Activated T-helper 1 cell treated with anti-CD3 and anti-CD28 coated beads, Interleukin-12 subunit alpha, Interleukin-12 subunit beta, Interleukin-2, Interleukin-4 antibody, amounts not matched to agents 30 ng/mL and 10 ng/mL and 1 ng/mL, durations not matched to agents 14 hours and 24 hours and 36 hours (primary cell): ENCODE measurements at regions not wholly inside any gene's neighbourhood (a gene's known extent, or its start where the extent isn't known, plus 50 kb on each side); places are given as distances from the start of the nearest gene placed in this dataset.

Experiments used
- DNase-seq: peaks from one replicate; pipeline ENCODE4 v3.0.0; 2021; ENCODE audit warnings: low spot score
- H3K27ac Mint-ChIP-seq: one replicate; pipeline ENCODE4 v1.8.0; 2021; ENCODE audit warnings: mild to moderate bottlenecking, mixed read lengths
- H3K27me3 Mint-ChIP-seq: one replicate; pipeline ENCODE4 v1.8.0; 2022; ENCODE audit warnings: mild to moderate bottlenecking, moderate library complexity, mixed read lengths; ENCODE audit not compliant: insufficient read depth
- H3K36me3 Mint-ChIP-seq: one replicate; pipeline ENCODE4 v1.8.0; 2021; ENCODE audit warnings: low read depth, mixed read lengths
- H3K4me1 Mint-ChIP-seq: one replicate; pipeline ENCODE4 v1.8.0; 2021; ENCODE audit warnings: low read depth, mixed read lengths
- H3K4me3 Mint-ChIP-seq: one replicate; pipeline ENCODE4 v1.8.0; 2021; ENCODE audit warnings: mild to moderate bottlenecking, moderate library complexity, mixed read lengths
- H3K9me3 Mint-ChIP-seq: one replicate; pipeline ENCODE4 v1.8.0; 2021; ENCODE audit warnings: mixed read lengths
- intact Hi-C: fragments of 100-400 bp; cut with micrococcal nuclease; formaldehyde crosslinking; loops from one replicate; pipeline ENCODE4 v1.15.1; 2024

- Mint-ChIP-seq H3K4me1 (peaks cover 40% of the 10 kb centered on the region), H3K36me3 (peaks cover 5% of the 10 kb centered on the region), H3K9me3 (peaks cover 4% of the 10 kb centered on the region), H3K27me3 (no peaks in the 10 kb centered on the region), H3K4me3 (no peak overlapping the region), H3K27ac (no peak overlapping the region)
- no peak for DNase-seq
- intact Hi-C loops = loop anchor here (2.0 to 5.0 kb wide), 5 partner anchors 174 to 509 kb away; no protein-coding TSS in a partner anchor
These were observed 521.8 kb downstream of the GATA3 start for GRCh38 chr10:8576281-8576680.

- Mint-ChIP-seq H3K4me1 (peaks cover 40% of the 10 kb centered on the region), H3K4me3 (no peak overlapping the region), H3K36me3 (peaks cover 5% of the 10 kb centered on the region), H3K27ac (no peak overlapping the region), H3K9me3 (peaks cover 4% of the 10 kb centered on the region), H3K27me3 (peaks cover 3% of the 10 kb centered on the region)
- no peak for DNase-seq
- intact Hi-C loops = loop anchor here (2.0 to 5.0 kb wide), 5 partner anchors 175 to 510 kb away; no protein-coding TSS in a partner anchor
These were observed 522.4 kb downstream of the GATA3 start for GRCh38 chr10:8576911-8577310.

GRCh38 chr10:8577686-8578085, 523.2 kb downstream of the GATA3 start:
- Mint-ChIP-seq H3K27me3 (peaks cover 3% of the 10 kb centered on the region), H3K27ac (peak overlapping the region; percentile 64), H3K36me3 (peaks cover 5% of the 10 kb centered on the region), H3K4me3 (peak overlapping the region; percentile 27), H3K9me3 (peaks cover 4% of the 10 kb centered on the region), H3K4me1 (peaks cover 40% of the 10 kb centered on the region)
- intact Hi-C loops = loop anchor here (1.0 to 5.0 kb wide), 6 partner anchors 161 to 510 kb away; no protein-coding TSS in a partner anchor
- DNase-seq = no peak

GRCh38 chr10:8581521-8582225, 527.2 kb downstream of the GATA3 start:
- H3K27ac Mint-ChIP-seq = no peak overlapping the region

GRCh38 chr10:8583096-8583495, 528.6 kb downstream of the GATA3 start:
- DNase-seq = no peak
- Mint-ChIP-seq H3K36me3 (no peaks in the 10 kb centered on the region), H3K27me3 (peaks cover 23% of the 10 kb centered on the region), H3K4me1 (peaks cover 11% of the 10 kb centered on the region), H3K4me3 (no peak overlapping the region), H3K9me3 (no peaks in the 10 kb centered on the region), H3K27ac (no peak overlapping the region)
- intact Hi-C loops = no loop called here

More at GRCh38 chr10:8581521-8582225, 527.2 kb downstream of the GATA3 start:
- DNase-seq = no peak
- H3K4me3 Mint-ChIP-seq = no peak overlapping the region
- H3K4me1 Mint-ChIP-seq = peaks cover 24% of the 10 kb centered on the region
- H3K36me3 Mint-ChIP-seq = no peaks in the 10 kb centered on the region
- no peaks in the 10 kb centered on the region for H3K9me3 Mint-ChIP-seq
- intact Hi-C loops = no loop called here
- peaks cover 15% of the 10 kb centered on the region for H3K27me3 Mint-ChIP-seq

GRCh38 chr10:8584666-8585065, 530.2 kb downstream of the GATA3 start:
- Mint-ChIP-seq H3K9me3 (no peaks in the 10 kb centered on the region), H3K27ac (no peak overlapping the region), H3K4me3 (no peak overlapping the region), H3K27me3 (peaks cover 23% of the 10 kb centered on the region), H3K36me3 (no peaks in the 10 kb centered on the region), H3K4me1 (no peaks in the 10 kb centered on the region)
- intact Hi-C loops = no loop called here
- DNase-seq = no peak

- H3K9me3 Mint-ChIP-seq = no peaks in the 10 kb centered on the region
- no peak overlapping the region for H3K4me3 Mint-ChIP-seq
- H3K36me3 Mint-ChIP-seq = no peaks in the 10 kb centered on the region
- intact Hi-C loops = no loop called here
- H3K27ac Mint-ChIP-seq = peak overlapping the region; percentile 4
- no peaks in the 10 kb centered on the region for H3K4me1 Mint-ChIP-seq
- H3K27me3 Mint-ChIP-seq = peaks cover 26% of the 10 kb centered on the region
- no peak for DNase-seq
These were observed 532.0 kb downstream of the GATA3 start for GRCh38 chr10:8586504-8586903.

- H3K4me1 Mint-ChIP-seq = no peaks in the 10 kb centered on the region
- no peak overlapping the region for H3K4me3 Mint-ChIP-seq
- no peaks in the 10 kb centered on the region for H3K36me3 Mint-ChIP-seq
- no peak overlapping the region for H3K27ac Mint-ChIP-seq
- intact Hi-C loops = no loop called here
- no peak for DNase-seq
- H3K9me3 Mint-ChIP-seq = no peaks in the 10 kb centered on the region
- H3K27me3 Mint-ChIP-seq = peaks cover 28% of the 10 kb centered on the region
These were observed 533.6 kb downstream of the GATA3 start for GRCh38 chr10:8588135-8588534.

GRCh38 chr10:8590518-8590917, 536.0 kb downstream of the GATA3 start:
- intact Hi-C loops = no loop called here

GRCh38 chr10:8591640-8592039, 537.2 kb downstream of the GATA3 start:
- no peaks in the 10 kb centered on the region for H3K9me3 Mint-ChIP-seq
- no peak overlapping the region for H3K4me3 Mint-ChIP-seq
- H3K4me1 Mint-ChIP-seq = no peaks in the 10 kb centered on the region
- intact Hi-C loops = no loop called here
- peaks cover 17% of the 10 kb centered on the region for H3K27me3 Mint-ChIP-seq
- H3K36me3 Mint-ChIP-seq = no peaks in the 10 kb centered on the region
- no peak overlapping the region for H3K27ac Mint-ChIP-seq
- no peak for DNase-seq

More at GRCh38 chr10:8590518-8590917, 536.0 kb downstream of the GATA3 start:
- Mint-ChIP-seq H3K36me3 (no peaks in the 10 kb centered on the region), H3K27ac (no peak overlapping the region), H3K4me1 (no peaks in the 10 kb centered on the region), H3K27me3 (peaks cover 17% of the 10 kb centered on the region), H3K4me3 (no peak overlapping the region), H3K9me3 (no peaks in the 10 kb centered on the region)
- DNase-seq = no peak

- DNase-seq = no peak
- Mint-ChIP-seq H3K4me3 (no peak overlapping the region), H3K4me1 (no peaks in the 10 kb centered on the region), H3K9me3 (no peaks in the 10 kb centered on the region), H3K36me3 (no peaks in the 10 kb centered on the region), H3K27ac (no peak overlapping the region), H3K27me3 (peaks cover 8% of the 10 kb centered on the region)
- intact Hi-C loops = no loop called here
These were observed 539.7 kb downstream of the GATA3 start for GRCh38 chr10:8594176-8594575.

- no peak overlapping the region for H3K27ac Mint-ChIP-seq
- no peak overlapping the region for H3K4me3 Mint-ChIP-seq
- no peaks in the 10 kb centered on the region for H3K36me3 Mint-ChIP-seq
- no peak for DNase-seq
- H3K4me1 Mint-ChIP-seq = no peaks in the 10 kb centered on the region
- intact Hi-C loops = no loop called here
- no peaks in the 10 kb centered on the region for H3K9me3 Mint-ChIP-seq
- H3K27me3 Mint-ChIP-seq = peaks cover 8% of the 10 kb centered on the region
These were observed 540.2 kb downstream of the GATA3 start for GRCh38 chr10:8594711-8595110.

- H3K4me1 Mint-ChIP-seq = no peaks in the 10 kb centered on the region
- no peaks in the 10 kb centered on the region for H3K9me3 Mint-ChIP-seq
- no peak for DNase-seq
- no peak overlapping the region for H3K27ac Mint-ChIP-seq
- no peaks in the 10 kb centered on the region for H3K36me3 Mint-ChIP-seq
- intact Hi-C loops = no loop called here
- H3K27me3 Mint-ChIP-seq = peaks cover 8% of the 10 kb centered on the region
- H3K4me3 Mint-ChIP-seq = no peak overlapping the region
These were observed 540.7 kb downstream of the GATA3 start for GRCh38 chr10:8595140-8595539.
